C4-2B (cell line): ENCODE measurements at regions not wholly inside any gene's neighbourhood (a gene's known extent, or its start where the extent isn't known, plus 50 kb on each side); places are given as distances from the start of the nearest gene placed in this dataset.

Experiments
- ZFX ChIP-seq: fragments of 450-650 bp; IDR thresholded peaks from 2 replicates; pipeline ENCODE4 v1.6.1; 2017
- TF ChIP-seq, protein P1 (sequence below): fragments of 450-650 bp; conservative IDR thresholded peaks from 2 replicates; pipeline ENCODE4 v1.5.1; 2017; ENCODE audit warnings: mild to moderate bottlenecking

GRCh38 chr6:82095091-82095490, 152.5 kb downstream of the IBTK start:
- TF ChIP-seq, protein P1, sequence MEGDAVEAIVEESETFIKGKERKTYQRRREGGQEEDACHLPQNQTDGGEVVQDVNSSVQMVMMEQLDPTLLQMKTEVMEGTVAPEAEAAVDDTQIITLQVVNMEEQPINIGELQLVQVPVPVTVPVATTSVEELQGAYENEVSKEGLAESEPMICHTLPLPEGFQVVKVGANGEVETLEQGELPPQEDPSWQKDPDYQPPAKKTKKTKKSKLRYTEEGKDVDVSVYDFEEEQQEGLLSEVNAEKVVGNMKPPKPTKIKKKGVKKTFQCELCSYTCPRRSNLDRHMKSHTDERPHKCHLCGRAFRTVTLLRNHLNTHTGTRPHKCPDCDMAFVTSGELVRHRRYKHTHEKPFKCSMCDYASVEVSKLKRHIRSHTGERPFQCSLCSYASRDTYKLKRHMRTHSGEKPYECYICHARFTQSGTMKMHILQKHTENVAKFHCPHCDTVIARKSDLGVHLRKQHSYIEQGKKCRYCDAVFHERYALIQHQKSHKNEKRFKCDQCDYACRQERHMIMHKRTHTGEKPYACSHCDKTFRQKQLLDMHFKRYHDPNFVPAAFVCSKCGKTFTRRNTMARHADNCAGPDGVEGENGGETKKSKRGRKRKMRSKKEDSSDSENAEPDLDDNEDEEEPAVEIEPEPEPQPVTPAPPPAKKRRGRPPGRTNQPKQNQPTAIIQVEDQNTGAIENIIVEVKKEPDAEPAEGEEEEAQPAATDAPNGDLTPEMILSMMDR = no peak
- no peak for TF ChIP-seq ZFX
